ENCODE measurements at regions not wholly inside any gene's neighbourhood (a gene's known extent, or its start where the extent isn't known, plus 50 kb on each side); places are given as distances from the start of the nearest gene placed in this dataset.

DNA sequence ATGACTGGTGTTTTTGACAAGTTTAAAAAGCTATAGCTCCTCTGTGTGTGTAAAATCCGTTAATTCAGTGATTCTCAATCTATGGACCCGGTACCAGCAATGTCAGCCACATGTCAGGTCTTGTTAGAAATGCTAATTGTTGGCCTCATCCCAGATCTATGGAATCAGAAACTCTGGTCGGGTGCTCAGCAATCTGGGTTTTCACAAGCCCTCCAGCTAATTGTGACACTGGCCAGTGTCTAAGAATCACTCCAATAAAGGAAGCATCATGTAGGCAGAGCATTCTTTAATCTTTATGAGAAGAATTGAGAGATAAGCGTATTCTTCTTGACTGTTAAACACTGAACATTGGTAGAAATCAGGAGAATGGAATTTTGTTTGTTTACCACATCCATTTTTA, 1498.2 kb upstream of the TENM3 start:
- H3K79me1 ChIP-seq (ENCODE audit: low read depth, low read length), result peaks cover 2% of the 10 kb centered on the region
- no CpG with 5 or more reads among the region's 4 CpGs for WGBS, 2 donors (ENCODE audit: extremely low coverage in 2 of 2, insufficient read length in 2 of 2, insufficient replicate concordance in 1 of 2)
- H3K27me3 ChIP-seq (ENCODE audit: control insufficient read depth in 3 of 3, insufficient read depth in 3 of 3, low read depth in 1 of 3, low read length in 3 of 3), result no peaks in the 10 kb centered on the region
- H3K4ac ChIP-seq (ENCODE audit: low read length), result no peak overlapping the region
- H3K36me3 ChIP-seq (replicated peaks in 1 of 2; ENCODE audit: control insufficient read depth in 2 of 2, insufficient read depth in 2 of 2, low read length in 2 of 2), result no peaks in the 10 kb centered on the region
- H3K23ac ChIP-seq (ENCODE audit: low read depth, low read length, poor library complexity), result no peak overlapping the region
- H3K4me1 ChIP-seq (ENCODE audit: control insufficient read depth in 2 of 2, insufficient read depth in 1 of 2, low read depth in 1 of 2, low read length in 2 of 2), result no peaks in the 10 kb centered on the region
- no peak overlapping the region for H4K91ac ChIP-seq (ENCODE audit: low read depth, low read length, poor library complexity)
- H3K4me2 ChIP-seq (ENCODE audit: insufficient read depth, low read length, poor library complexity, severe bottlenecking), result no peak overlapping the region
- H3K4me3 ChIP-seq (ENCODE audit: low read length in 2 of 2), result no peak overlapping the region
- H2AK5ac ChIP-seq (ENCODE audit: low read depth, low read length), result no peak overlapping the region
- no peak overlapping the region for H4K8ac ChIP-seq (ENCODE audit: low read depth, low read length)
- no peak for DNase-seq (ENCODE audit: low spot score)
- H2BK15ac ChIP-seq (ENCODE audit: low read length), result no peak overlapping the region
- no peak overlapping the region for H2BK120ac ChIP-seq (ENCODE audit: low read depth, low read length)
- H2BK12ac ChIP-seq (ENCODE audit: low read length), result no peak overlapping the region
- H3K27ac ChIP-seq (replicated peaks; ENCODE audit: low read length), result no peak overlapping the region
- H3K9ac ChIP-seq (ENCODE audit: low read depth, low read length, poor library complexity), result no peak overlapping the region
- H3K9me3 ChIP-seq (replicated peaks in 1 of 2; ENCODE audit: control insufficient read depth in 2 of 2, insufficient read depth in 1 of 2, low read depth in 1 of 2, low read length in 2 of 2), result no peaks in the 10 kb centered on the region
- H3K18ac ChIP-seq (ENCODE audit: low read length), result no peak overlapping the region
- H3K14ac ChIP-seq (ENCODE audit: low read length), result no peak overlapping the region
- H2AFZ ChIP-seq (ENCODE audit: low read length), result no peak overlapping the region
- H2BK5ac ChIP-seq (ENCODE audit: low read length), result no peak overlapping the region

DNA sequence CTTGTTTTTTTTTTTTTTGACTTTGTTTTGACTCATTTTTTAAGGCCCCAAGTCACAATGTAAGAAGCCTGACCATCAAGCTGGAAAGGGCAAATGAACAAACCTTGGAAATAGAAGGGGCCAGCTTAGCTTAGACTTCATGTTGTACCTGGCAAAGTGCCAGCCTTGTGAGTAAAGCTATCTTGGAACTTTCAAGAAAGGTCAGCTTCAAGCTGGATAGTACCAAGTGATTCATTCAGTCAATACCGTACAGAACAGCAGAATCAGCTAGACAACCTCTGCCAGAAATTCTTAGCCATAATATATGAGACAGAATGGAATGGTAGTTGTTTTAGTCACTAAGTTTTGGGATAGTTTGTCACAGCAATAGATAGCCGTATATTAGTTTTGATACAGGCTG, 1492.2 kb upstream of the TENM3 start:
- no peak overlapping the region for H3K9ac ChIP-seq (ENCODE audit: low read depth, low read length, poor library complexity)
- H3K9me3 ChIP-seq (replicated peaks in 1 of 2; ENCODE audit: control insufficient read depth in 2 of 2, insufficient read depth in 1 of 2, low read depth in 1 of 2, low read length in 2 of 2), result peaks cover 0 to 2% of the 10 kb centered on the region in 2 donors
- no peak overlapping the region for H2AFZ ChIP-seq (ENCODE audit: low read length)
- no peak overlapping the region for H3K27ac ChIP-seq (replicated peaks; ENCODE audit: low read length)
- no peaks in the 10 kb centered on the region for H3K4me1 ChIP-seq (ENCODE audit: control insufficient read depth in 2 of 2, insufficient read depth in 1 of 2, low read depth in 1 of 2, low read length in 2 of 2)
- H2BK12ac ChIP-seq (ENCODE audit: low read length), result no peak overlapping the region
- H3K23ac ChIP-seq (ENCODE audit: low read depth, low read length, poor library complexity), result no peak overlapping the region
- H2BK120ac ChIP-seq (ENCODE audit: low read depth, low read length), result no peak overlapping the region
- WGBS, 2 donors (ENCODE audit: extremely low coverage in 2 of 2, insufficient read length in 2 of 2, insufficient replicate concordance in 1 of 2), result no CpG with 5 or more reads among the region's 2 CpGs
- H4K91ac ChIP-seq (ENCODE audit: low read depth, low read length, poor library complexity), result no peak overlapping the region
- no peak overlapping the region for H3K18ac ChIP-seq (ENCODE audit: low read length)
- H4K8ac ChIP-seq (ENCODE audit: low read depth, low read length), result no peak overlapping the region
- H3K4ac ChIP-seq (ENCODE audit: low read length), result no peak overlapping the region
- H3K27me3 ChIP-seq (ENCODE audit: control insufficient read depth in 3 of 3, insufficient read depth in 3 of 3, low read depth in 1 of 3, low read length in 3 of 3), result no peaks in the 10 kb centered on the region
- no peak overlapping the region for H3K4me2 ChIP-seq (ENCODE audit: insufficient read depth, low read length, poor library complexity, severe bottlenecking)
- H3K79me1 ChIP-seq (ENCODE audit: low read depth, low read length), result peaks cover 2% of the 10 kb centered on the region
- H2BK5ac ChIP-seq (ENCODE audit: low read length), result no peak overlapping the region
- DNase-seq (ENCODE audit: low spot score), result no peak
- no peak overlapping the region for H3K4me3 ChIP-seq (ENCODE audit: low read length in 2 of 2)
- no peak overlapping the region for H3K14ac ChIP-seq (ENCODE audit: low read length)
- no peaks in the 10 kb centered on the region for H3K36me3 ChIP-seq (replicated peaks in 1 of 2; ENCODE audit: control insufficient read depth in 2 of 2, insufficient read depth in 2 of 2, low read length in 2 of 2)
- no peak overlapping the region for H2BK15ac ChIP-seq (ENCODE audit: low read length)
- H2AK5ac ChIP-seq (ENCODE audit: low read depth, low read length), result no peak overlapping the region

DNA sequence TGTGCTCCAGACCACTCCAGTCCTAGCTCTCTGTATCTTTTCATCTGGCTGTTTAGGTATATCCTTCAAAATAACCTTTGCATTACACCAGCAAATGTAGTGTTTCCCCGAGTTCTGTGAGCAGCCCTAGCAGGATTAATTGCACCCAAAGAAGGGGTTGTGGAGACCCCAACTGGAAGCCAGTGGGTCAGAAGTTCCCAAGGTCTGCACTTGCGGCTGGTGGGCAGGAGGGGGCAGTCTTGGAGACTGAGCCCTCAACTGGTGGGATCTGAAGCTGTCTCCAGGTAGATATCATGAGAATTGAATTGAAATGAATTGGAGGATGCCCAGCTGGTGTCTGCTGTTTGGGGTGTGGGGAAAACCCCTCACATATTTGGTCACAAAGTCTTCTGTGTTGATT, 1485.3 kb upstream of the TENM3 start:
- Histone ChIP-seq H3K18ac (ENCODE audit: low read length) (no peak overlapping the region), H2BK12ac (ENCODE audit: low read length) (peak overlapping the region; percentile 63), H2BK120ac (ENCODE audit: low read depth, low read length) (no peak overlapping the region), H2BK5ac (ENCODE audit: low read length) (no peak overlapping the region), H3K27ac (replicated peaks; ENCODE audit: low read length) (no peak overlapping the region), H3K14ac (ENCODE audit: low read length) (no peak overlapping the region), H3K23ac (ENCODE audit: low read depth, low read length, poor library complexity) (no peak overlapping the region), H4K91ac (ENCODE audit: low read depth, low read length, poor library complexity) (no peak overlapping the region), H3K4me2 (ENCODE audit: insufficient read depth, low read length, poor library complexity, severe bottlenecking) (no peak overlapping the region), H2BK15ac (ENCODE audit: low read length) (no peak overlapping the region), H3K4ac (ENCODE audit: low read length) (no peak overlapping the region), H2AFZ (ENCODE audit: low read length) (no peak overlapping the region), H3K9ac (ENCODE audit: low read depth, low read length, poor library complexity) (no peak overlapping the region), H3K4me3 (ENCODE audit: low read length in 2 of 2) (no peak overlapping the region), H2AK5ac (ENCODE audit: low read depth, low read length) (no peak overlapping the region), H3K4me1 (ENCODE audit: control insufficient read depth in 2 of 2, insufficient read depth in 1 of 2, low read depth in 1 of 2, low read length in 2 of 2) (no peaks in the 10 kb centered on the region), H3K79me1 (ENCODE audit: low read depth, low read length) (no peaks in the 10 kb centered on the region), H3K27me3 (ENCODE audit: control insufficient read depth in 3 of 3, insufficient read depth in 3 of 3, low read depth in 1 of 3, low read length in 3 of 3) (no peaks in the 10 kb centered on the region), H3K36me3 (replicated peaks in 1 of 2; ENCODE audit: control insufficient read depth in 2 of 2, insufficient read depth in 2 of 2, low read length in 2 of 2) (no peaks in the 10 kb centered on the region), H4K8ac (ENCODE audit: low read depth, low read length) (no peak overlapping the region), H3K9me3 (replicated peaks in 1 of 2; ENCODE audit: control insufficient read depth in 2 of 2, insufficient read depth in 1 of 2, low read depth in 1 of 2, low read length in 2 of 2) (peaks cover 0 to 2% of the 10 kb centered on the region in 2 donors)
- no peak for DNase-seq (ENCODE audit: low spot score)
- whole genome bisulfite sequencing, 2 donors (ENCODE audit: extremely low coverage in 2 of 2, insufficient read length in 2 of 2, insufficient replicate concordance in 1 of 2), result no CpG with 5 or more reads among the region's 2 CpGs

DNA sequence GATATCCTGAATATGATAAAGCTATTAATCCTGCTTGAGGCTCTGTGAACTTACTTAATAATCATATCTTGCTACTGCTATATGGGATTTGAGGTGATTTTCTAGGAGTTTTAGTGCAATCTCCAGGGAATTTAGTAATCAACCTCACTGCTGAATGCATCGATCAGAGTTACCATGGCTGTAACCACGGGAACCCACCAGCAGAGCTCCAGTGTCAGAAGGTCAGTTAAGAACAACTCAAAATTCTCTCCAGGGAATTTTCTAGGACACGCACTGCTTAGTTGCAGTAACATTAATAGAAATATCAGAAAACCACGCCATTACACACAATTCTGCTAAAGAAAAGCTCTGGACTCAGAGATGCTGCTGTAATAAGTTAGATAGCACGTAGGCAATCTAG, 1477.2 kb upstream of the TENM3 start:
- no peak overlapping the region for H2BK120ac ChIP-seq (ENCODE audit: low read depth, low read length)
- no peak overlapping the region for H3K9ac ChIP-seq (ENCODE audit: low read depth, low read length, poor library complexity)
- no peaks in the 10 kb centered on the region for H3K36me3 ChIP-seq (replicated peaks in 1 of 2; ENCODE audit: control insufficient read depth in 2 of 2, insufficient read depth in 2 of 2, low read length in 2 of 2)
- no peaks in the 10 kb centered on the region for H3K9me3 ChIP-seq (replicated peaks in 1 of 2; ENCODE audit: control insufficient read depth in 2 of 2, insufficient read depth in 1 of 2, low read depth in 1 of 2, low read length in 2 of 2)
- no peak overlapping the region for H3K4me2 ChIP-seq (ENCODE audit: insufficient read depth, low read length, poor library complexity, severe bottlenecking)
- H3K27ac ChIP-seq (replicated peaks; ENCODE audit: low read length), result no peak overlapping the region
- H3K18ac ChIP-seq (ENCODE audit: low read length), result no peak overlapping the region
- H2BK12ac ChIP-seq (ENCODE audit: low read length), result no peak overlapping the region
- H3K14ac ChIP-seq (ENCODE audit: low read length), result no peak overlapping the region
- DNase-seq (ENCODE audit: low spot score), result no peak
- H3K27me3 ChIP-seq (ENCODE audit: control insufficient read depth in 3 of 3, insufficient read depth in 3 of 3, low read depth in 1 of 3, low read length in 3 of 3), result peaks cover 0 to 3% (median 0%) of the 10 kb centered on the region in 3 experiments
- no peak overlapping the region for H2AK5ac ChIP-seq (ENCODE audit: low read depth, low read length)
- H3K4me3 ChIP-seq (ENCODE audit: low read length in 2 of 2), result no peak overlapping the region
- H3K4ac ChIP-seq (ENCODE audit: low read length), result no peak overlapping the region
- no peak overlapping the region for H2BK15ac ChIP-seq (ENCODE audit: low read length)
- H3K4me1 ChIP-seq (ENCODE audit: control insufficient read depth in 2 of 2, insufficient read depth in 1 of 2, low read depth in 1 of 2, low read length in 2 of 2), result peaks cover 9 to 19% of the 10 kb centered on the region in 2 donors
- no peak overlapping the region for H3K23ac ChIP-seq (ENCODE audit: low read depth, low read length, poor library complexity)
- H4K91ac ChIP-seq (ENCODE audit: low read depth, low read length, poor library complexity), result no peak overlapping the region
- H3K79me1 ChIP-seq (ENCODE audit: low read depth, low read length), result no peaks in the 10 kb centered on the region
- no peak overlapping the region for H4K8ac ChIP-seq (ENCODE audit: low read depth, low read length)
- no peak overlapping the region for H2BK5ac ChIP-seq (ENCODE audit: low read length)
- WGBS, 2 donors (ENCODE audit: extremely low coverage in 2 of 2, insufficient read length in 2 of 2, insufficient replicate concordance in 1 of 2), result no CpG with 5 or more reads among the region's 5 CpGs
- H2AFZ ChIP-seq (ENCODE audit: low read length), result no peak overlapping the region

Measured in neuronal stem cell (in vitro differentiated cells).